CD4-positive, CD25-positive, alpha-beta regulatory T cell (primary cell): ENCODE measurements at regions not wholly inside any gene's neighbourhood (a gene's known extent, or its start where the extent isn't known, plus 50 kb on each side); places are given as distances from the start of the nearest gene placed in this dataset.
"Not testable (repeated sequence)": the region's sequence is repeated elsewhere in the genome, so short reads cannot be mapped to it uniquely, and the experiment has no call there.

Source experiments
- ATAC-seq, 2 donors: fragments of 150-1000 bp; cut with Tn5 transposase; one replicate each; pipeline ENCODE4 v1.10.0; 2021; ENCODE audit warnings: low read depth in 2 of 2, moderate number of reproducible peaks in 2 of 2, moderate library complexity in 1 of 2
- DNase-seq, 3 donors: peaks; one replicate each; pipeline versions ENCODE4 v3.0.0 to v3.0.0-alpha.2; 2012 to 2022; ENCODE audit warnings: mixed read lengths in 1 of 3
- H3K27ac ChIP-seq: one replicate; pipeline ENCODE4 v1.7.0; 2013; ENCODE audit warnings: mild to moderate bottlenecking, low read length; ENCODE audit not compliant: insufficient read depth, poor library complexity, severe bottlenecking
- H3K27me3 ChIP-seq: one replicate; pipeline ENCODE4 v1.7.0; 2013; ENCODE audit warnings: low read length; ENCODE audit not compliant: control insufficient read depth, insufficient read depth
- H3K36me3 ChIP-seq: one replicate; pipeline ENCODE4 v1.7.0; 2013; ENCODE audit warnings: mild to moderate bottlenecking, low read length, moderate library complexity; ENCODE audit not compliant: control insufficient read depth, insufficient read depth
- H3K4me1 ChIP-seq: 2 replicates; pipeline ENCODE4 v1.7.0; 2013; ENCODE audit warnings: mild to moderate bottlenecking, low read length; ENCODE audit not compliant: insufficient read depth, control insufficient read depth, poor library complexity, severe bottlenecking
- H3K4me3 ChIP-seq: one replicate; pipeline ENCODE4 v1.7.0; 2013; ENCODE audit warnings: low read depth, mild to moderate bottlenecking, low read length, moderate library complexity
- H3K9me3 ChIP-seq, 2 experiments: 1 replicate in 1 of 2; 2 replicates in 1 of 2; pipeline ENCODE4 v1.7.0; 2013; ENCODE audit warnings: low read length in 2 of 2, mild to moderate bottlenecking in 1 of 2, moderate library complexity in 1 of 2; ENCODE audit not compliant: control insufficient read depth in 2 of 2
- H3K27ac Mint-ChIP-seq, 3 donors: one replicate each; pipeline ENCODE4 v1.8.0; 2020 to 2022; ENCODE audit warnings: mild to moderate bottlenecking in 3 of 3, mixed read lengths in 3 of 3, moderate library complexity in 2 of 3
- H3K27me3 Mint-ChIP-seq: one replicate; pipeline ENCODE4 v1.8.0; 2022; ENCODE audit warnings: mild to moderate bottlenecking, mixed read lengths
- H3K36me3 Mint-ChIP-seq: one replicate; pipeline ENCODE4 v1.8.0; 2020; ENCODE audit warnings: mixed read lengths
- H3K4me1 Mint-ChIP-seq, 4 donors: one replicate each; pipeline ENCODE4 v1.8.0; 2020 to 2022; ENCODE audit warnings: mixed read lengths in 4 of 4, mild to moderate bottlenecking in 1 of 4
- H3K4me3 Mint-ChIP-seq, 4 donors: one replicate each; pipeline ENCODE4 v1.8.0; 2020 to 2022; ENCODE audit warnings: mild to moderate bottlenecking in 4 of 4, mixed read lengths in 4 of 4, moderate library complexity in 3 of 4
- H3K9me3 Mint-ChIP-seq, 7 donors: one replicate each; pipeline ENCODE4 v1.8.0; 2020 to 2022; ENCODE audit warnings: mixed read lengths in 7 of 7, mild to moderate bottlenecking in 3 of 7, moderate library complexity in 2 of 7

DNA sequence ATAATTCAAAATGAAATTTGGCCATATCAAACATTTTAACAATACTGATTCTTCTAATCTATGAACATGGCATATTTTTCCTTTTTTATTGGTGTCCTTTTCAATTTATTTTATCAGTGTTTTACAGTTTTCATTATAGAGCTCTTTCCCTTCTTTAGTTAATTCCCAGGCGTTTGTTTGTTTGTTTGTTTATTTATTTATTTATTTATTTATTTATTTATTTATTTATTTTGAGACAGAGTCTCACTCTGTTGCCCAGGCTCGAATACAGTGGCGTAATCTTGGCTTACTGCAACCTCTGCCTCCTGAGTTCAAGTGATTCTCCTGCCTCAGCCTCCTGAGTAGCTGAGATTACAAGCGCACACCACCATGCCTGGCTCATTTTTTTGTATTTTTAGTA, 1049.4 kb upstream of the CDH6 start:
- not testable (repeated sequence) for H3K4me1 Mint-ChIP-seq, H3K36me3 Mint-ChIP-seq, H3K27ac Mint-ChIP-seq, H3K4me3 Mint-ChIP-seq, H3K9me3 ChIP-seq, ATAC-seq, H3K36me3 ChIP-seq, DNase-seq, H3K4me1 ChIP-seq, H3K27ac ChIP-seq, H3K4me3 ChIP-seq, H3K27me3 ChIP-seq, H3K27me3 Mint-ChIP-seq
- peaks cover 5 to 25% (median 7%) of the 10 kb centered on the region in 7 donors for H3K9me3 Mint-ChIP-seq

DNA sequence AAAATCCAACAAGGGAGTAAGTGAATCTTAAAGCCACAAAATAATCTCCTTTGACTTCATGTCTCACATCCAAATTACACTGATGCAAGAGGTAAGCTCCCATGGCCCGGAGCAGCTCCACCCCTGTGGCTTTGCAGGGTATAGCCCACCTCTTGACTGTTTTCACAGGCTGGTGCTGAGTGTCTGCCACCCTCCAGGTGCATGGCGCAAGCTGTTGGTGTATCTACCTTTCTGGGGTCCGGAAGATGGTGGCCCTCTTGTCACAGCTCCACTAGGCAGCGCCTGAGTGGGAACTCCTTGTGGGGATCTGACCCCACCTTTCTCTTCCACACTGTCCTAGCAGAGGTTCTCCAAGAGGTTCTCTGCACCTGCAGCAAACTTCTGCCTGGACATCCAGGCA, 1051.1 kb upstream of the CDH6 start:
- H3K9me3 ChIP-seq, result peaks cover 0 to 4% of the 10 kb centered on the region in 2 experiments
- H3K9me3 Mint-ChIP-seq, result peaks cover 5 to 25% (median 7%) of the 10 kb centered on the region in 7 donors
- H3K4me3 ChIP-seq, result no peak overlapping the region
- no peak overlapping the region for H3K27ac Mint-ChIP-seq
- H3K36me3 ChIP-seq, result no peaks in the 10 kb centered on the region
- H3K27ac ChIP-seq, result no peak overlapping the region
- H3K36me3 Mint-ChIP-seq, result no peaks in the 10 kb centered on the region
- no peaks in the 10 kb centered on the region for H3K27me3 ChIP-seq
- no peak overlapping the region for H3K4me3 Mint-ChIP-seq
- H3K4me1 Mint-ChIP-seq, result peaks cover 0 to 5% (median 0%) of the 10 kb centered on the region in 4 donors
- no peaks in the 10 kb centered on the region for H3K27me3 Mint-ChIP-seq
- ATAC-seq, result no peak
- H3K4me1 ChIP-seq, result no peaks in the 10 kb centered on the region
- DNase-seq, result no peak

DNA sequence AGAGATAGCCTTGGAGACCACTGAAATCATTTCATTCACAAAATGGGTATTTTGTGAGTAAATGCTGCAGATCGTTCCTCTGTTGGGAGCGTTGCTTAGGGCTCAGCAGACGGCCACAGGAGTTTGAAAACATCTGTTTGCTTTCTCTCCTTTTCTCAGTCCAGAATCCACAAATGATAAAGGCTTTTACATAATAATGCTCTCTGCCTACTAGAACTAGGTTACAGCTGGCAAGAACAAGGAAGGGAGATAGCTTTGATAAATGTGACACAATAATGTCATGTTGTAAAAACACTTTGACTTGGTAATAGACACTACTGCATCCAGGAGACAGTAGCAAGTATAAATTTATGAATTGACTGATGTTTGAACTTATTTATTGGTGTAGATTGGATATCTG, 1072.4 kb upstream of the CDH6 start:
- ATAC-seq (no peak), DNase-seq (no peak)
- Mint-ChIP-seq H3K4me3 (no peak overlapping the region), H3K36me3 (no peaks in the 10 kb centered on the region), H3K9me3 (peaks cover 0 to 36% (median 4%) of the 10 kb centered on the region in 7 donors), H3K27ac (no peak overlapping the region), H3K4me1 (no peaks in the 10 kb centered on the region), H3K27me3 (no peaks in the 10 kb centered on the region)
- H3K4me1 ChIP-seq, result no peaks in the 10 kb centered on the region
- H3K27me3 ChIP-seq, result no peaks in the 10 kb centered on the region
- H3K36me3 ChIP-seq, result no peaks in the 10 kb centered on the region
- H3K27ac ChIP-seq, result no peak overlapping the region
- peaks cover 4 to 10% of the 10 kb centered on the region in 2 experiments for H3K9me3 ChIP-seq
- H3K4me3 ChIP-seq, result no peak overlapping the region

DNA sequence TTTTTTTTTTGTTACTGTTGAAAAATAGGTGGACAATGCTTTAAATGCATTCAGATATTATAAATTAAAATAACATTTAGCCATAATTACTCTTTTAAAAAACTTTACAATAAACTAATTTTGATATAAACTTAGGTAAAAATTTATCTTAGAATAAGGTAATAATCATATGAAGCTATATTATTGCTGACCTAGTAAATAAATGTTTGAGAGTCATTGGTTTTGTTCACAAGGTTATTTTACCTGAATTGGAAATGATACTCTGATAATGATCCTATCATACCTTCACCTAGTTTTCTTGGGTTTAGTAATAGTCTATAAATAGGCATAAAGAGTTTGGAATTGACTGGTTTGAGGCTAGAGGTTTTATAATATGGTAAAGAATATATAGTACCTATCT, 1076.4 kb upstream of the CDH6 start:
- H3K9me3 ChIP-seq, result peaks cover 4 to 15% of the 10 kb centered on the region in 2 experiments
- no peak overlapping the region for H3K27ac ChIP-seq
- no peak overlapping the region for H3K4me3 ChIP-seq
- H3K4me1 Mint-ChIP-seq, result no peaks in the 10 kb centered on the region
- H3K4me3 Mint-ChIP-seq, result no peak overlapping the region
- H3K36me3 Mint-ChIP-seq, result no peaks in the 10 kb centered on the region
- no peak overlapping the region for H3K27ac Mint-ChIP-seq
- no peak for DNase-seq
- H3K9me3 Mint-ChIP-seq, result peaks cover 3 to 38% (median 9%) of the 10 kb centered on the region in 7 donors
- no peaks in the 10 kb centered on the region for H3K27me3 Mint-ChIP-seq
- H3K36me3 ChIP-seq, result no peaks in the 10 kb centered on the region
- no peaks in the 10 kb centered on the region for H3K4me1 ChIP-seq
- no peak for ATAC-seq
- no peaks in the 10 kb centered on the region for H3K27me3 ChIP-seq

DNA sequence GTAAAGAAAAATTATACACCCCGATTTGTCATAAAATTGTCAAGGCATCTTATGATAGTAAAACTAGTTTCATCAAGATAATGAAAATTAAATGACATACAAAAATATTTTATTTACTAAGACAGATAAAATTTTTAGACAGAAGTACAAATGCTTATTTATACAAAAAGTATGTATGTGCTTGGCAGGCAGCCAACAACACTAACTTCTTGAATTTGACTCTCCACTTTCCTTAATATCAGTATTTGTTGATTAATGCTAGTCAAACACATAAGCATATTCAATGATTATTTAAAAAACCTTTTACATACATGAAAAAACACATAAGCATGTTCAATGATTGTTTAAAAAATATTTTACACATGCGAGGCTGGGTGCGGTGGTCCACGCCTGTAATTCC, 1079.9 kb upstream of the CDH6 start:
- Mint-ChIP-seq H3K9me3 (peaks cover 3 to 26% (median 12%) of the 10 kb centered on the region in 7 donors), H3K4me3 (no peak overlapping the region), H3K36me3 (no peaks in the 10 kb centered on the region), H3K27ac (no peak overlapping the region), H3K4me1 (no peaks in the 10 kb centered on the region), H3K27me3 (no peaks in the 10 kb centered on the region)
- Histone ChIP-seq H3K4me3 (no peak overlapping the region), H3K9me3 (peaks cover 2 to 8% of the 10 kb centered on the region in 2 experiments), H3K4me1 (no peaks in the 10 kb centered on the region), H3K27me3 (no peaks in the 10 kb centered on the region), H3K36me3 (no peaks in the 10 kb centered on the region), H3K27ac (no peak overlapping the region)
- DNase-seq (no peak), ATAC-seq (no peak)

DNA sequence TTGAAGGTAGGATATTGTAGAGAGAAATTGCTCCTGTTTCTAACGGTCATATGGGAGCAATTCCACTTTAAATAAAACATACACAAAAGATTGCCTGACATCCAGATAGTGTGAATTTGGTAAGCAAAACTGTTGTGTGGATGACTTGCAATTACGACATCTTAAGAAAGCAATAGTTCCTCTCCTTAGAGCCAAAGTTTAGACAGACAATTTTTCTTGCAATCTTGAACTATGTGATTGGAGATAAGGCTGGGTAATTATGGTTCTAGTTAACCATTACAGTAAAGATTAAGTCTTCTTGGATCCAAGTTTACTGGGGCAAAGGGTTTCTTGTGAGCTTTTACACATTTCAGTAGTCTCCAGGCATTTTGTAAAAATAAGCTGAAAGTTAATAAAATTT, 1080.6 kb upstream of the CDH6 start:
- peaks cover 2 to 6% of the 10 kb centered on the region in 2 experiments for H3K9me3 ChIP-seq
- DNase-seq (no peak), ATAC-seq (no peak)
- Mint-ChIP-seq H3K27me3 (no peaks in the 10 kb centered on the region), H3K9me3 (peaks cover 3 to 24% (median 14%) of the 10 kb centered on the region in 7 donors), H3K4me3 (no peak overlapping the region), H3K27ac (no peak overlapping the region), H3K36me3 (no peaks in the 10 kb centered on the region), H3K4me1 (no peaks in the 10 kb centered on the region)
- no peaks in the 10 kb centered on the region for H3K27me3 ChIP-seq
- no peak overlapping the region for H3K4me3 ChIP-seq
- H3K27ac ChIP-seq, result no peak overlapping the region
- H3K4me1 ChIP-seq, result no peaks in the 10 kb centered on the region
- H3K36me3 ChIP-seq, result no peaks in the 10 kb centered on the region

DNA sequence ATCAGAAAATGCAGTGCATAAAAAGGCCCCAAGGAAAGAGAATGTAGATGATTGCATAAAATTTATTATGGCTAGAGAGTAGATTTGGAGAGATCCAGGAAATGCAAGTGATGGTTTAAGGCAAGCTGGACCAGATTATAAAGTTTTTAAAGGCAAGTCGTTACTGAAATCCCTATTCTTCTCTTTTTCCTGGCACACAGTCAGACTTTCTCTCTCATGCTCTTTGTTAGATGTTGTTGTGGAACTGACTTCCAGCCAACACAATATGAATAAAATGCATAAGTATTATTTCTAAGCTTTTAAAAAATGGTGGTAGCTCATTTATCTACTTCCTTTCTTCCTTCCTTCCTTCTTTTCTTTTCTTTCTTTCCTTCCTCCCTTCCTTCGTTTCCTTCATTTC, 1085.4 kb upstream of the CDH6 start:
- DNase-seq (no peak), ATAC-seq (no peak)
- Mint-ChIP-seq H3K9me3 (peaks cover 1 to 17% (median 13%) of the 10 kb centered on the region in 7 donors), H3K36me3 (no peaks in the 10 kb centered on the region), H3K27ac (no peak overlapping the region), H3K27me3 (no peaks in the 10 kb centered on the region), H3K4me1 (no peaks in the 10 kb centered on the region), H3K4me3 (no peak overlapping the region)
- Histone ChIP-seq H3K36me3 (no peaks in the 10 kb centered on the region), H3K9me3 (peaks cover 0 to 18% of the 10 kb centered on the region in 2 experiments), H3K4me3 (no peak overlapping the region), H3K4me1 (no peaks in the 10 kb centered on the region), H3K27ac (no peak overlapping the region), H3K27me3 (no peaks in the 10 kb centered on the region)

DNA sequence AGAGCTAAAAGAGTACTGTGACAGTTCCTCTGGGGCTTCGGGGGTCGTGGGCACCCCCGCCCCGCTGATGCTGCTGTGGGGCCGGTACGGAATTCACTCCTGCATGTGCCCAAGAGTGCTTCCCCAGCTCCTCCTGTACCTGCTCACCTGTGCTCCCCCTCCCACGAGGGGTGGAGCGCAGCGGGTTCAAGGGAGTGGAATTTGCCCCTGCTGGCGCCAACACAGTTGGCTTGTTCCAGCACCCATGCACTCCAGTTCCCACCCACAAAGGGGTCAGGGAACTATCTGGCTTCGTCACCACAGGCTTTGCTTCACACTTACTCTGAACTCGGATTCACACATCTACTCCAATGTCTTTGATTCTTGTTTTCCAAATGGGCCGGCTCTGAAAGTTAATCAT, 1086.9 kb upstream of the CDH6 start:
- H3K4me3 Mint-ChIP-seq, result no peak overlapping the region
- DNase-seq (no peak), ATAC-seq (no peak)
- H3K4me1 ChIP-seq, result no peaks in the 10 kb centered on the region
- no peaks in the 10 kb centered on the region for H3K36me3 Mint-ChIP-seq
- H3K4me1 Mint-ChIP-seq, result no peaks in the 10 kb centered on the region
- H3K27me3 ChIP-seq, result no peaks in the 10 kb centered on the region
- no peaks in the 10 kb centered on the region for H3K36me3 ChIP-seq
- H3K27ac ChIP-seq, result no peak overlapping the region
- H3K27me3 Mint-ChIP-seq, result no peaks in the 10 kb centered on the region
- H3K4me3 ChIP-seq, result no peak overlapping the region
- H3K27ac Mint-ChIP-seq, result no peak overlapping the region
- H3K9me3 Mint-ChIP-seq, result peaks cover 0 to 9% (median 4%) of the 10 kb centered on the region in 7 donors
- H3K9me3 ChIP-seq, result peaks cover 0 to 12% of the 10 kb centered on the region in 2 experiments
